Activated T-helper 9 cell treated with anti-CD3 and anti-CD28 coated beads, Interleukin-2, amount 50 U/mL, for 16 hours (primary cell): ENCODE measurements at regions not wholly inside any gene's neighbourhood (a gene's known extent, or its start where the extent isn't known, plus 50 kb on each side); places are given as distances from the start of the nearest gene placed in this dataset.
"Not testable (repeated sequence)": the region's sequence is repeated elsewhere in the genome, so short reads cannot be mapped to it uniquely, and the experiment has no call there.

Source experiments
- DNase-seq: peaks from one replicate; pipeline ENCODE4 v3.0.0-alpha.2; 2020; ENCODE audit warnings: low read depth

DNA sequence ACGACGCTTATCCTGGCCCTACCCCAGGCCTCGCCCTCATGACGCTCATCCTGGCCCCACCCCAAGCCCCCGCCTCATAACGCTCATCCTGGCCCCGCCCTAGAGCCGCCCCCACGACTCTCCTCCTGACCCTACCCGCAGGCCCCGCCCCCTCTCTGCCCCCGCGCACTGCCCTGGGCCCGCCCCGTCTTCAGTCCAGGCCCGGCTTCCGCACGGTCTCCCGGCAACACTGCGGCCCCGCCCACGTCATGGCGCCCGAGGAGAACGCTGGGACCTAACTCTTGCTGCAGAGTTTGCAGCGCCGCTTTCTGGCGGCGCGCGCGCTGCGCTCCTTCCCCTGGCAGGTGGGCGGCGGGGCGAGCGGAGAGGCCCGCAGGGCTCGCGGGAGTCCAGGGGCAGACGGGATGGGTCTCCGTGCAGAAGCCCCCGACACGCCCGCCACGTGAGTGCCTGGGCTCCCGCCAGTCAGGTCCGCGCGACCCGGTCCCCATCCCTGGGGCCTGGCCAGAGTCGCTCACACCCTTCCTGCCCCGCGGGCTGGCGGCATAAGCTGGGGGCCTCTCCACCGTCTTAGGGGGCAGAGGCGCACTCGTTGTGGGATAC is 52.5 kb upstream of the ROPN1B start:
- DNase-seq, result no peak

DNA sequence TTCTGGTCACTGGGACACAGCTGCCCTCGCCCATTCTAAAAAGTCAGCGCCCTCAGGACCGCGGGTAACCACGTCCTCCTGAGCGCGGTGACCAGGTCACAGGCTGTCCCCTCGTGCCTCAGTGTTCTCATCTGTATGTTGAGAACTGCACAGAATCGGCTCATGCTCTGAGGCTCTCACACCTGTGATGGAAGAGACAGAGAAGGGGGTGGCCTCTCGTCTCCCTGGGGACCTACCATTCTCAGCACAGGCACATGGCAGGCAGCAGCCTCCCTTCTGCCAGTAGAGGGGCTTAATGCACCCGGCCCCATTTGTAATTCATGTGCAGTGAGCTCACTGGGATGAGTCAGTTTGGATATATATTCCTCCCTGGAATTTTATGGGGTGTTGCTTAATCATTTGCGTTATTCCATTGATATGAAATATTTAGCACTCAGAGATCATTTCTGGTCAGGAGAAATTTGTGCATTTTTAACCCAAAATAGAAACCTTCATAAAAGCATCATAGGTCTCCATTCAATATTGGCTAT is 51.9 kb upstream of the ROPN1B start:
- not testable (repeated sequence) for DNase-seq

DNA sequence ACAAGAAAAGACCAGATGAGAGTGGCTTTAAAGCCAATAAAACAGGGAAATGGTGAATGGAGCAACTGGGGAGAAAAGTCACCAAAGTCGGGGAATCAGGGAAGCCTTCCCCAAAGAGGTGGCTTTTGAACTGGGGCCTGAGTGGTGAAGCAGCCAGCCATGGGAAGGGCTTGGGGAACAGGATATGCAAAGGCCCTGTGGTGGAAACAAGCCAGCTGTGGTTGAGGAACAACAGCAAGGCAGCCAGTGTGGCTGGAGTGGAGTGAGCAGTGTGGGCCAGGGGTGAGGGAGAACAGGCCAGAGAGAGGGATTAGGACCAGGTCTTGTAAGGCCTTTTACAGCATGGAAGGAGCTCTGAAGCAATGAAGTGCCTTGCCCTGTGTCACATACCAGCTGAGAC is 51.0 kb upstream of the ROPN1B start:
- DNase-seq, result not testable (repeated sequence)

DNA sequence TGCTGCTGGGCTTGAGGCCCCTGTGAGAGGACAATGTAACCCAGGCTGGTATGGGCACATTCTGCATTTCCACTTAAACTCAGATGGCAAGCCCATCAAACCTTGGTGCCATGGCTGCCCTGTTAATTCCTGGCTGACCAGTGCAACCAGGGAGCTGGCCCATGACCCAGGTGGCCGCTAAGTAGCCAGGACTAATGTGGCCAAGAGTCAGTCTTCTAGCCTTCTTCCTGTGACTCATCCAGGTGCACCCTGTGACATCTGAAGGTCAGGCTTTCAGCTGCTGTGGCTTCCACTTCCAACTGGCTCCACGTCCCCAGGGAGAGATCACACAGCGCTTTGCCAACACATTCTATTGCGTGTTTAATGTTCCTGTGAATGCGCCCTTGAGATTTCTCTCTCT is 50.5 kb upstream of the ROPN1B start:
- DNase-seq, result not testable (repeated sequence)

DNA sequence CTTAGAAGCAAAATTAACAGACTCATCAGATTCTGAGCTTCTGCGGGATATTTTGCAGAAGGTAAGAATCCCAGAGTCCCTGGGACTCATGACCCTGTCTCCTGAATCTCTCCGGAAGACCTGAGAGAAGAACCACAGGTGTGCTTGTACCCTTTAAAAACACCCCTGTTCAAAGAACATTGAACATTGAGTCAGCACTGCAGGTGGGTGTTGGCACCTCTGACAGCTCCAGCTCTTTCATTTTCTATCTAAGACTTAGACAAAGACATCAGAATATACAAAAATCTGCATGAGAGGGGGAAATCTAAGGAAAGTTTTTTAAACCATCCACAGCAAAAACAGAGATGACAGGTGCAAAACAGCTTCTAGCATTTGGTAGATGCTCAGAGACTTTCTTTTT is 50.1 kb upstream of the ROPN1B start:
- not testable (repeated sequence) for DNase-seq
